ENCODE measurements at regions not wholly inside any gene's neighbourhood (a gene's known extent, or its start where the extent isn't known, plus 50 kb on each side); places are given as distances from the start of the nearest gene placed in this dataset.

DNA sequence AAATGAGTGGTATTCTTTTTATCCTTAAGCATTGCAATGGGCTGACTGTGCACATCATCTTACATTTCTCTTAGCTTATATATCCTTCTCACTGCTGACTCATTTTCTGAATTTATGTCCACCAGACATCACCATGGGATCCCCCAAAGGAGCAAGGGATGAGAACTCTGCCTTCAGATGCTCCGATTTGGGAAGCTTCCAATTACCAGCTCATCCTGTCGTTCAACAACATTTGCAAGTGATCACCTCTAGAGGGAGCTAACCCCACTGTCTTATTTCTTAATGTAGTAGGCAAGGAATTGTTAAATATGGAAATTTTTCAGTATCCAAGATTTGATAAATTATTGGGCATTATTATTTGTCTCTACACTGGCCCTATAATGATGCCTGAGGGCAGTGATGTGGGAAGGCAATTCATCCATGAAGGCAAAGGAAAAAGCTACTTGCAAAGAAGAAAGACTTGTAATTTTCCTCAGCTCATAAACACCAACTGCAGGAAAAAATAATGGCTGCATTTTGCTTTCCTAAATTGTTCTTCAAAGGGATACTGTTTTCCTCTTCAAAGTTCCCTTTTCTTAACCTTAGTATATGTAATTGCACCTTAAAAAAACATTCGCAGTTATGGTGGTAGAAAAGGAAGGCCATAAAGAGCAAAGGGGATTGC is 102.4 kb upstream of the FSHB start:
- Histone ChIP-seq H3K27ac (no peak overlapping the region), H3K4me3 (no peak overlapping the region)
- DNase-seq (ENCODE audit: low spot score) = no peak
- TF ChIP-seq, protein P1, sequence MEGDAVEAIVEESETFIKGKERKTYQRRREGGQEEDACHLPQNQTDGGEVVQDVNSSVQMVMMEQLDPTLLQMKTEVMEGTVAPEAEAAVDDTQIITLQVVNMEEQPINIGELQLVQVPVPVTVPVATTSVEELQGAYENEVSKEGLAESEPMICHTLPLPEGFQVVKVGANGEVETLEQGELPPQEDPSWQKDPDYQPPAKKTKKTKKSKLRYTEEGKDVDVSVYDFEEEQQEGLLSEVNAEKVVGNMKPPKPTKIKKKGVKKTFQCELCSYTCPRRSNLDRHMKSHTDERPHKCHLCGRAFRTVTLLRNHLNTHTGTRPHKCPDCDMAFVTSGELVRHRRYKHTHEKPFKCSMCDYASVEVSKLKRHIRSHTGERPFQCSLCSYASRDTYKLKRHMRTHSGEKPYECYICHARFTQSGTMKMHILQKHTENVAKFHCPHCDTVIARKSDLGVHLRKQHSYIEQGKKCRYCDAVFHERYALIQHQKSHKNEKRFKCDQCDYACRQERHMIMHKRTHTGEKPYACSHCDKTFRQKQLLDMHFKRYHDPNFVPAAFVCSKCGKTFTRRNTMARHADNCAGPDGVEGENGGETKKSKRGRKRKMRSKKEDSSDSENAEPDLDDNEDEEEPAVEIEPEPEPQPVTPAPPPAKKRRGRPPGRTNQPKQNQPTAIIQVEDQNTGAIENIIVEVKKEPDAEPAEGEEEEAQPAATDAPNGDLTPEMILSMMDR (IDR thresholded peaks at IDR 0.05) = peak; percentile 43

DNA sequence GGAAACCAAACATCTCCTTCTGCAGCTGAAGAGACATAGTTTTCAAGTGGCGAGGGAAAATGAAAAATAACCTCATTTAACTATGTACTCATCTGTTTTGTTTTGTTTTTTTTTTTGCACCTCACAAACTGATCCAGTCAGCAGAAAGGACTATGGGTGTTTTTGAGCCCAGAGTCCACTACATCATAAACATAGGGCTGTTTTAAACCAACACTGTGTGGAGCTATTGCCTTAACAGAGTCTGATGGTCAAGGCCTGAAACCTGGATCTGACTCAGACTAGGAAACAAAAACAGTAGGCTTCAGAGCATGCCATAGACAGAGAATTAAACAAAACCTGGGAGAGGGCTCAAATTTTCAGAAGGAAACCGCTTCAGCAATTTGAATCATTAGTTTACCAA is 99.3 kb upstream of the FSHB start:
- no peak overlapping the region for H3K4me3 ChIP-seq
- H3K27ac ChIP-seq = no peak overlapping the region
- DNase-seq (ENCODE audit: low spot score) = no peak
- TF ChIP-seq, protein P1 (IDR thresholded peaks at IDR 0.05) = no peak

DNA sequence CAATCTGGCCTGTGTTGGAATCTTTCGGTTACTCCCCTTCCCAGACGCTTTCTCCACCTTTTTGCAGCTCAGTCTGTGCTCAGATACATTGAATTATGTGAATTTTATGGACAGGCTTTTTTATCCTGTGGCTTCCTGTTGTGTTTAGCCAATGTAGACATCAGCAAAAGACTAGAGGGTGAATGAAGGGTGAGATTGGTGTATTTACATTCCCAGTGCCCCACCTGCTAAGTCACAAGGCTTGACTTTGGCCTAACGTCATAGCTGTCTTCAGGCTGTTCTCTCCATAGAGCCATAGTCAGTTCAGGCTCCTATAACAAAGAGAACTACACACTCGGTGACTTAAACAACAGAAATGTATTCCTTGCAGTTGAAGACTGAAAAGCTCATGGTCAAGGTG is 97.5 kb upstream of the FSHB start:
- Histone ChIP-seq H3K4me3 (no peak overlapping the region), H3K27ac (no peak overlapping the region)
- TF ChIP-seq, protein P1 (IDR thresholded peaks at IDR 0.05) = no peak
- no peak for DNase-seq (ENCODE audit: low spot score)

DNA sequence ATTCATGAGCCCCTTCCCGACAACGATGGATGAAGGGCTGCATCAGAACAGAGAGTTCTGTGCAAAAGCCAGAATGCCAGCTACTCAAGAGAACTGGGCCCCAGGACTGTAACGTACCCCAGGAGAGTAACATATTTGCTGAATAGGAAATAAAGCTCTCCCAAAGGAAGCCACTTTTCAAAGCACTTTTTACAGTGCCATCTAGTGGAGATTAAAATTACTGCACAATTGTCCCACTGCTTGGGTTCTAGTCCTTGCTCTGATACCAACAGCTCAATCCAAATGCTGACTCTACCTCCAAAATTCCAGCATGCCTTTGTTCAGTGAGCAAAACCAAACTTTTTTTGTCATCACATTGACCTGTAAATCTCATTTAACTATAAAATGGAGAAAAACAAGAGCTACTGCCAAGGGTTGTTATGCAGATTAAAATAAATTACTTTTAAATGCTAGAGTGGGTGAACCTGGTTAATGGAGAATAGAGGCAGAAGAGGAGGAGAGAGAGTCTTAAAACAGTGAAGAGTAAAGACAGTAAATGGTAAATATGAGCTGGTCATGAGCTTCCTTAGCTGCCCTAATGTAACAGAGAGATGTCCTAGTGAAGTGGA is 87.6 kb upstream of the FSHB start:
- TF ChIP-seq, protein P1 (IDR thresholded peaks at IDR 0.05) = peak; percentile 41
- H3K27ac ChIP-seq = no peak overlapping the region
- DNase-seq (ENCODE audit: low spot score) = no peak
- H3K4me3 ChIP-seq = no peak overlapping the region

DNA sequence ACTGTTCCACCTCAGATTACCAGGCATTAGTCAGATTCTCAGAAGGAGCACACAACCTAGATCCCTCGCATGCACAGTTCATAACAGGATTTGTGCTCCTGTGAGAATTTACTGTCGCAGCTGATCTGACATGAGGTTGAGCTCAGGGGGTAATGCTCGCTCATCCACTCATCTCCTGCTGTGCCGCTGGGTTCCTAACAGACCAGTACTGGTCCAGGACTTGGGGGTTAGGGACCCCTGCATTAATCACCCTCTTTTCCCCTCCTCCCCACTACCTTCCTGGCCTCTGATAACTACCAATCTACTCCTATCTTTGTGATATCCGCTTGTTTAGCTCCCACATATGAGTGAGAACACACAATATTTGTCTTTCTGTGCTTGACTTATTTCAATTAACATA is 83.5 kb upstream of the FSHB start:
- Histone ChIP-seq H3K4me3 (no peak overlapping the region), H3K27ac (no peak overlapping the region)
- DNase-seq (ENCODE audit: low spot score) = no peak
- TF ChIP-seq, protein P1 (IDR thresholded peaks at IDR 0.05) = no peak

DNA sequence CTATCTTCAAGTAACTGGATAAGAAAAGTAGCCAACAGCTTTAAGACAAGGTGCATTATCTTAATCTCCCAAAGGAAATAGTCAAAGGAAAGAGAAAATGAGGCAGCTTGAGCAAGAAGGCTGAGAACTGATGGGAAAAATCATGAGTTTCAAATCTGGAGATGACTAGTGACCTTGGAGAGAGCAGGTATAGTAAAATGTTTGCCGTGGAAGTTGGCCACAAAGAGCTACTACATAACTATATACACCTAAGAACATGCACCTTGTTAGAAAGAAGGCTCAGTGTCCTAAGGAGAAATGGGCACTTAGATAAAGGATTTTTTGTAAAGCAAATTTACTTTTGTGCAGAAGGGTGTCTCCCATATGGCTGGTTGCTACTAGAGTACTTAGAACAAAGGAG is 80.8 kb upstream of the FSHB start:
- TF ChIP-seq, protein P1 (IDR thresholded peaks at IDR 0.05) = no peak
- Histone ChIP-seq H3K4me3 (no peak overlapping the region), H3K27ac (no peak overlapping the region)
- DNase-seq (ENCODE audit: low spot score) = no peak

DNA sequence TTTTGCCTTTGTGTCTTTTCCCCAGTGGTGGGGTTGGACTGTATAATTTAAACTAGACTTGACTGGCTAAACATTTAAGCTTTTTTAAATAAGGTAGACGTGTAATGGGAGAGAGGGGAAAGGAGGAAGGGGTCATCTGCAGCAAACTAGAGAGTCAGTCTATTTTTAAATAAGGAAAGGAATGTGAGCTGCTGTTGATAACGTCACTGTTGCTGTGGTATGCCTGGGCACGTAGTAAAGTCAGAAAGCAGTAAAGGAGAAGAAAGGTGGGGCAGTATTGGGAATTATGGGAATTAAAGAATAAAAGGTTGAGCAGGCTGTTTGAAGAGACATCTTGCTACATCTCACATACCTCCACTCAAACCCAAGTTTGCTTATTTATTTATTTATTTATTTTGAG is 80.4 kb upstream of the FSHB start:
- TF ChIP-seq, protein P1 (IDR thresholded peaks at IDR 0.05) = no peak
- no peak overlapping the region for H3K4me3 ChIP-seq
- H3K27ac ChIP-seq = no peak overlapping the region
- DNase-seq (ENCODE audit: low spot score) = no peak

Data from coronary artery (tissue), 2 donors.